T47D (cell line): ENCODE measurements at regions not wholly inside any gene's neighbourhood (a gene's known extent, or its start where the extent isn't known, plus 50 kb on each side); places are given as distances from the start of the nearest gene placed in this dataset.
A peak's percentile ranks its signal among the peaks of the same experiment; 100 is the strongest.
"Not testable (repeated sequence)": the region's sequence is repeated elsewhere in the genome, so short reads cannot be mapped to it uniquely, and the experiment has no call there.

Experiments
- DNase-seq, 2 experiments: peaks; one replicate each; pipeline versions ENCODE4 v3.0.0 to v3.0.0-alpha.2; 2011 to 2012; ENCODE audit warnings: low read depth in 1 of 2, low spot score in 1 of 2
- in situ Hi-C: cut with HindIII; loops from 2 replicates; pipeline ENCODE4 v1.10.0; 2016; ENCODE audit warnings: low sequenced_read_pairs, low pct_unique_long_range_greater_than_20kb

GRCh38 chr10:45902324-45902723 lies 55.0 kb upstream of the AGAP4 start:
- in situ Hi-C loops, DNase-seq: not testable (repeated sequence)

- DNase-seq, in situ Hi-C loops: not testable (repeated sequence)
Measured at GRCh38 chr10:45903614-45904013, 56.3 kb upstream of the AGAP4 start.

GRCh38 chr10:45904070-45904469 lies 56.8 kb upstream of the AGAP4 start:
- DNase-seq, in situ Hi-C loops: not testable (repeated sequence)

- DNase-seq, in situ Hi-C loops: not testable (repeated sequence)
Measured at GRCh38 chr10:45913205-45913604, 59.1 kb upstream of the TIMM23 start.

GRCh38 chr10:45914740-45915139 lies 57.5 kb upstream of the TIMM23 start:
- DNase-seq, in situ Hi-C loops: not testable (repeated sequence)

- in situ Hi-C loops, DNase-seq: not testable (repeated sequence)
Measured at GRCh38 chr10:45915617-45916016, 56.7 kb upstream of the TIMM23 start.

GRCh38 chr10:45920876-45921275 lies 51.4 kb upstream of the TIMM23 start:
- DNase-seq, result peak in 1 of 2 experiments; percentile 14
- in situ Hi-C loops, result not testable (repeated sequence)
